IMR-90 (cell line): ENCODE measurements at regions not wholly inside any gene's neighbourhood (a gene's known extent, or its start where the extent isn't known, plus 50 kb on each side); places are given as distances from the start of the nearest gene placed in this dataset.

Source experiments
- BHLHE40 ChIP-seq: fragments of 150-350 bp; IDR thresholded peaks from 2 replicates; pipeline ENCODE4 v1.6.1; 2016; ENCODE audit warnings: mild to moderate bottlenecking, low read depth, low read length
- CEBPB ChIP-seq: IDR thresholded peaks from 2 replicates; pipeline ENCODE4 v1.6.1; 2012; ENCODE audit warnings: low read depth, low read length, improper control_type of control experiment
- CTCF ChIP-seq: conservative IDR thresholded peaks from 2 replicates; pipeline ENCODE4 v1.5.1; 2012; ENCODE audit warnings: mild to moderate bottlenecking, low read depth, low read length, improper control_type of control experiment
- ELK1 ChIP-seq: fragments of 150-350 bp; IDR thresholded peaks from 2 replicates; pipeline ENCODE4 v1.6.1; 2016; ENCODE audit warnings: low read depth, mild to moderate bottlenecking, low read length, moderate library complexity, borderline replicate concordance
- MXI1 ChIP-seq: IDR thresholded peaks from 2 replicates; pipeline ENCODE4 v1.6.1; 2012; ENCODE audit warnings: low read depth, mild to moderate bottlenecking, low read length, moderate library complexity, borderline replicate concordance
- POLR2A ChIP-seq: IDR thresholded peaks from 2 replicates; pipeline ENCODE4 v1.6.1; 2012; ENCODE audit warnings: mild to moderate bottlenecking, low read depth, low read length
- RFX5 ChIP-seq: IDR thresholded peaks from 2 replicates; pipeline ENCODE4 v1.8.0; 2012; ENCODE audit warnings: low read depth, mild to moderate bottlenecking, low read length, moderate library complexity

- TF ChIP-seq MXI1 (no peak), CTCF (no peak), CEBPB (no peak), ELK1 (no peak), POLR2A (no peak), RFX5 (no peak), BHLHE40 (no peak)
These were observed 348.7 kb upstream of the GALNTL6 start for GRCh38 chr4:171464499-171464898.
